ENCODE measurements at regions not wholly inside any gene's neighbourhood (a gene's known extent, or its start where the extent isn't known, plus 50 kb on each side); places are given as distances from the start of the nearest gene placed in this dataset.

DNA sequence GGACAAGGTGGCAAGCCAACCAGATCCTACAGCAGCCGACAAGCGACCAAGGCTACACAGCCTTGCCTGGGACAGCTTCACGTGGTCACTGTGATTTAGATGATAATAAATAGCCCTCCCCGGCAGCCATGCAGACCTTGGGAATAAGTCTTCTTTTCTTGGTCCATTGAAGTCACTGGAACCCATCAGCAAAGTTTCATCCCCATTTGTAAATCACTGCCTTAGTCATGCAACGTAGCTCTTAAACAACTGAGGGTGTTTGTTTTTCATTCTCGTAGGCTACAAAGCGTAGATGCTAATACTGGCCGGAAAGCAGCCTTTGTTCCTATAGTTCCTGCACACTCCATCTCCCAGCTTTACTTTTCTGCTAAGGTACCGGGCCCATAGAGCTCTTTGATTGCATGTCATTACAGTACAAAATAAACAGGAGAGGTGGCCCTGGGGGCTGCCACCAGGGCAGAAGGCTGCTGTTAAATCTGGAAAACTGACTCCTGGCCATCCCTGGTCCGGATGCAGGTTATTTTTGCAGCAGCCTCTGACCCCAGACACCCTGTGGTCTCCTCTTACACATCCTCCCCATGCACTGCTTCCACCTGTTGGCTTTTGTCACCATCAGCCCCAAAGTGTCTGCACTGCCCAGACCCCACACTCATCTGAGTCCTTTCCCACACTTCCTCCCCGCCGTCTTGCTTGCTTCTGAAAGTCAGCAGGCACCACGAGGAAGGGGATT, 105.5 kb downstream of the TOMM20 start:
- no peak for TF ChIP-seq JUND (IDR thresholded peaks at IDR 0.05; ENCODE audit: low read depth)
- in situ Hi-C loops (cut with HindIII; ENCODE audit: low pct_unique_long_range_greater_than_20kb, low sequenced_read_pairs) = no loop called here
- DNase-seq (ENCODE audit: low read depth in 1 of 2, low spot score in 1 of 2) = no peak

DNA sequence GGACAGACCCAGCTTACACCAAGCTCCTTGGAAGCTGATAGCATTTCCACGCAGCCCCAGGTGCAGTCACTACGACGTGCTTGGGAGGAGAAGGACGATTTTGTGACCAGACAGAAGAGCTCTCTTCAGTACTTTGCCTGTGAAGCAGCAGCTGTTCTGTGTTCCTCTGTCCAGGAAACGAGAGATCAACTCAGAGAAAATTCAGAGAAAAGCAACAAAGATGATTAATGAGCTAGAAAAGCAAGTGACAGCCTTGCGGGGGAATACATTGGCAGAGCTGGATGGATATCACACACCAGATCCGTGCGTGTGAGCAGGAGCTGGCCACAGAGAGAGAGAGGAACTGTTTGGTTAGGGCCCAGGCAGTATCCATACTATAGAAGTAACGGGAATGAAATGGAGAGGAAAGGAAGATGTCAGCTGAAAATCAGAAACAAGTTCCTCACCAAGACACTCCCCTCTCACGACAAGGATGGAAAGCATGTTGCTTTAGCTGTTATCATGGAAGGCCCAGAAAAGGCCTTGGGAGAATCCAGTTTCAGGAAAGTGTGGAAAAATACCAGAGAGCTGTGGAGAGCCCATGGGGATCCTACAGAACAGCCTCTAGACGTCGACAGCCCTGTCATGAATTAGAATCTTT, 106.2 kb downstream of the TOMM20 start:
- no peak for TF ChIP-seq JUND (IDR thresholded peaks at IDR 0.05; ENCODE audit: low read depth)
- DNase-seq (ENCODE audit: low read depth in 1 of 2, low spot score in 1 of 2) = no peak
- in situ Hi-C loops (cut with HindIII; ENCODE audit: low pct_unique_long_range_greater_than_20kb, low sequenced_read_pairs) = no loop called here

DNA sequence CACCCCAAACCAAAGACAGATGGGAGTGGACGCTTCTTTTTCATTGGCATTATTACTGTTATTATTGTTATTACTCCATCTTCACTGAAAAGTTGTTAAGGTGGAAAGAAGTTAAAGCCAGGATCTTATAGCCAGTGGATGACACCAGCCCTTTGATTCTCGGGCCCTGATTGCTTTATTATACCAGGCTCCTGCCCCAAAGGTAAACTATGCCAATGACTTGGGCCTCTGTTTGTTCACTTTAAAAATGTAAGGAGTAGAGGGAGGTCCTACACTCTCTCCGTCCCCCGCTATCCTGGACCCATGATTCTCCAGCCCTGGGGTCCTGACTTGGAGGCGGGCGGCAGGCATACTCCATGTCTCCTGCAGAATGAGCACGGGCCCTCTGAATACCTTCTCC, 106.8 kb downstream of the TOMM20 start:
- no peak for DNase-seq (ENCODE audit: low read depth in 1 of 2, low spot score in 1 of 2)
- no peak for TF ChIP-seq JUND (IDR thresholded peaks at IDR 0.05; ENCODE audit: low read depth)
- in situ Hi-C loops (cut with HindIII; ENCODE audit: low pct_unique_long_range_greater_than_20kb, low sequenced_read_pairs) = no loop called here

DNA sequence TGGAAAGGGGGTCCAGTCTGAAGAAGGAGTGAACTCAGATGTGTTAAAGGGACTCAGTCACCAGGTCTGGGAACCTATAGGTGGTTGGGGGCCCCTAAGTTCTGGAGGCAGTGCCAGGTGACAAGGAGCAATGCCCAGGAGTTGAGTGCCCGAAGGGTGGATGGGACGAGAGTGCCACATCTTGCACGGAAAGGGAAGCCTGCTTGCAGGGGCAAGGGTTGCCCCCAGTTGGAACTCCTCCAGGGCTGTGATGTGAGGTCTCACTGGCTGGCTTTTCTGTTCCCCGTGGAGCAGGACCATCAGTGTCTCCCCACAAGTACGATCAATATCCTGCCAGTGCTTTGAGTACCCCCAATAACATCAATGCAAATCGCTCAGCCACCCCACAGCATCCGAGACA, 107.3 kb downstream of the TOMM20 start:
- no peak for TF ChIP-seq JUND (IDR thresholded peaks at IDR 0.05; ENCODE audit: low read depth)
- in situ Hi-C loops (cut with HindIII; ENCODE audit: low pct_unique_long_range_greater_than_20kb, low sequenced_read_pairs) = no loop called here
- no peak for DNase-seq (ENCODE audit: low read depth in 1 of 2, low spot score in 1 of 2)

DNA sequence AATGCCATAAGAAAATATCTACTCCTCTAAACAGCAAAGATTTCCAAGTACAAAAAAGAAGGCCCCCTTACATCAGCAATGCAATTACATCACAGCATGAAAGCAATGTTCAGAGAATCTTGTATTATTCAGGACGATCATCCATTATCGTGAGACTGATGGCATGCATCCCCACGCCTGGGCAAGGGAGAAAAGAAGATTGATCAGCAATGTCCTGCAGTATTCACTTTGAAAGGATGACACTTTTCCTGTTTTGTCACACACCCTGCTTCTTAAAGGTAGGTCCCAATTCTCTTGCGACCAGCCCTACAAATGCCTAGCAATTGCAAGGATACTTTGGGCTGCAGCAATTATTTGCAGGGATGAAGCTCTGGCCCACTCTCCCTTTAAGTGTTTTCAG, 108.7 kb downstream of the TOMM20 start:
- TF ChIP-seq JUND (IDR thresholded peaks at IDR 0.05; ENCODE audit: low read depth) = no peak
- in situ Hi-C loops (cut with HindIII; ENCODE audit: low pct_unique_long_range_greater_than_20kb, low sequenced_read_pairs) = no loop called here
- no peak for DNase-seq (ENCODE audit: low read depth in 1 of 2, low spot score in 1 of 2)

DNA sequence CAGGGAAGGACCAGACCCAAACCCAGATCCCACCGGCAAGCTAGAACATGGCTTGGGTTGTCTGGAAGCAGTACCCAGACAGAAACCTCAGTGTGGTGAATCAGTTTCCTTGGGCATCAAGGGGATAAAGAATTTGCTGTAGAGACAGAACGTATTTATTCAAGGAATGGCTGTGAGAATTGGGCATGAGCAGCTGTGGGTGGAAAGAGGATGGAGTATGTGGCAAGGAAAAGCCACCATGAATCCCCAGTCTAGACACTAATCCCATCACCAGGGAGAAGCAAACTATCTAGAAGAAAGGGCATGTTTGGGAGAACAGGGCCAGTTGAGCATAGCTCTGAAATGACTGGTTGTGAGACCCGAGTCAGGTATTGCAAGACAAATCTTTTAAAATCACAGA, 109.2 kb downstream of the TOMM20 start:
- TF ChIP-seq JUND (IDR thresholded peaks at IDR 0.05; ENCODE audit: low read depth) = no peak
- no peak for DNase-seq (ENCODE audit: low read depth in 1 of 2, low spot score in 1 of 2)
- in situ Hi-C loops (cut with HindIII; ENCODE audit: low pct_unique_long_range_greater_than_20kb, low sequenced_read_pairs) = no loop called here

DNA sequence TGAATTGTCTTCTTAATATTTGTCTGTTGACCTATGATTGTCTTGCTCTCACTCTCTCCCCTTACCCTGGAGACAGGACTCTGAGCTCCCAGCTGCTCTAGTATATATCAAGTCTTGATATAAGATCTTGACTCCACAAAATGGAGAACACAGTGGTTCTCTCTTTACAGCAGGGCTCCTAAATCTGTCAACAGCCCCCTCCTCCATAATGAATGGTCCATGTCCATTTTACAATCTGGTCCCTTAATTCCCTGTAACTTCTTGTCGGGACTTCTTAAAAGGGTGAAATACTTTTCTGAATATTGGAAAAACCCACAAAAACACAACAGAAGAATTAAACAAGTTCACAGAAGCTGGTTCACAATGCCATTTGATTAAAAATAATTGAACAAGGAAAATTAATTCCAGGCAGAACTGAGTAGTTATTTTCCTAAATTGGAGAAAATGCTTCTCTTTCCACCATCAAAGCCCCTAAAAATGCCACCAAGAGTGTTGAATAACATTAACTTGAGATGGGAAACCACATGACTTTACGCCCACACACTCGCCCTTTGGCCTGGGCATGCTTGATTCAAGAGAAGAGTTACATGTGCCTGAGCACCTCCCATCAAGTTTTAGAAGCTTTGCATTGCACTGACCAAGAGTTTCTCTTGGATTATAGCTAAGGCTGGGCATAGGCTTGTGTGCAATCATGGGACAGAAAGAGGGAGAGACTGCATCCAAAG, 109.8 kb downstream of the TOMM20 start:
- in situ Hi-C loops (cut with HindIII; ENCODE audit: low pct_unique_long_range_greater_than_20kb, low sequenced_read_pairs) = no loop called here
- DNase-seq (ENCODE audit: low read depth in 1 of 2, low spot score in 1 of 2) = no peak
- no peak for TF ChIP-seq JUND (IDR thresholded peaks at IDR 0.05; ENCODE audit: low read depth)

DNA sequence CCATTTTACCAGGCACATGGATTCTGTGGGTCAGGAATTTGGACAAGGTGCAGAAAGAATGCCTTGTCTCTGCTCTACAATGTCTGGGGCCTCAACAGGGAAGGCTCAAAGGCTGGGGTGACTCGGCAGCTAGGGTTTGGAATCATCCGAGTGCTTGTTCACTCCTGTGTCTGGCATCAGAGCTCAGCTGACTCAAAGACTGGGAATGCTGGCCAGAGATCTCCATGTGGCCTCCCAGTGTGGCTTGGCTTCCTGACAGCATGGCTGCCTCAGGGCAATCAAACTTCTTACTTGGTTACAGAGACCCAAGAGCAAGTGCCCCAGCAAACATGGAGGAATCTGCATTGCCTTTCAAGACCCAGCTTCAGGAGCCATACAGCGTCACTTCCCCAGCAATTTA, 110.5 kb downstream of the TOMM20 start:
- TF ChIP-seq JUND (IDR thresholded peaks at IDR 0.05; ENCODE audit: low read depth) = no peak
- DNase-seq (ENCODE audit: low read depth in 1 of 2, low spot score in 1 of 2) = peak in 1 of 2 experiments; percentile 83
- in situ Hi-C loops (cut with HindIII; ENCODE audit: low pct_unique_long_range_greater_than_20kb, low sequenced_read_pairs) = no loop called here

DNA sequence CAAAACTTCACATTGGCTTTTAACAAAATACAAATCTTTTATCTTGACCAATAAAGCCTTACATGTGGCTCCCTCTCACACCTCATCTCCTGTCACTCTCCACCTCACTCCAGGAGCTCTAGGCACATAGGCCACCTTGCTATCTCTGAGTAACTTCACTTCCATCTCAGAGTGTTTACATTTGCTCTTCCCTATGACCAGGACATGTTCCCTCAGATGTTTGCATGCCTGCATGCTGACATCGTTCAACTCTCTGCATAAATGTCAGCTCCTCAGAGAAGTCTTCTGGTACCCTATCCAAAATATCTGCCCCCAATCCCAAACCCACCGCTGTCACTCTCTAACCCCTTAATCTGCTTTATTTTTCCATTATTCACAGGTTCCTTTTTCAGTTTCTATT, 110.9 kb downstream of the TOMM20 start:
- in situ Hi-C loops (cut with HindIII; ENCODE audit: low pct_unique_long_range_greater_than_20kb, low sequenced_read_pairs) = no loop called here
- DNase-seq (ENCODE audit: low read depth in 1 of 2, low spot score in 1 of 2) = no peak
- TF ChIP-seq JUND (IDR thresholded peaks at IDR 0.05; ENCODE audit: low read depth) = no peak

DNA sequence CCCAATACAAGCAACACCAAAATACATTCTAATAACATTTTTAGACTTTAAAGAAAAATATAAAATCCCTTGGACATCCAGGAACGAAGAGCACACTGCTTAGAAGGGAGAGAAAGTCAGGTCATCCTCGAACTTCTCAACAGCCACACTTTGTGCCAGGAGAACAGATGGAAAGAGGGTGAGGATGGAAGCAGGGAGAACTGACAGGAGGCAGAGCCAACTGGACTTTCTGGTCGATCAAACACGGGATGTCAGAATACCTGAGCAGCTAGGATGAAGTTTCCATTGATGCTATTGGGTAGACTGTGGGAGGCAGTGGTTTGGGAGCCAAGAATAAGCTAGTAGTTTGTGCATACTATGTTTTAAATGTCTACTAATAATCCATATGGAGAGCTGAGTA, 111.4 kb downstream of the TOMM20 start:
- in situ Hi-C loops (cut with HindIII; ENCODE audit: low pct_unique_long_range_greater_than_20kb, low sequenced_read_pairs) = no loop called here
- no peak for DNase-seq (ENCODE audit: low read depth in 1 of 2, low spot score in 1 of 2)
- no peak for TF ChIP-seq JUND (IDR thresholded peaks at IDR 0.05; ENCODE audit: low read depth)

DNA sequence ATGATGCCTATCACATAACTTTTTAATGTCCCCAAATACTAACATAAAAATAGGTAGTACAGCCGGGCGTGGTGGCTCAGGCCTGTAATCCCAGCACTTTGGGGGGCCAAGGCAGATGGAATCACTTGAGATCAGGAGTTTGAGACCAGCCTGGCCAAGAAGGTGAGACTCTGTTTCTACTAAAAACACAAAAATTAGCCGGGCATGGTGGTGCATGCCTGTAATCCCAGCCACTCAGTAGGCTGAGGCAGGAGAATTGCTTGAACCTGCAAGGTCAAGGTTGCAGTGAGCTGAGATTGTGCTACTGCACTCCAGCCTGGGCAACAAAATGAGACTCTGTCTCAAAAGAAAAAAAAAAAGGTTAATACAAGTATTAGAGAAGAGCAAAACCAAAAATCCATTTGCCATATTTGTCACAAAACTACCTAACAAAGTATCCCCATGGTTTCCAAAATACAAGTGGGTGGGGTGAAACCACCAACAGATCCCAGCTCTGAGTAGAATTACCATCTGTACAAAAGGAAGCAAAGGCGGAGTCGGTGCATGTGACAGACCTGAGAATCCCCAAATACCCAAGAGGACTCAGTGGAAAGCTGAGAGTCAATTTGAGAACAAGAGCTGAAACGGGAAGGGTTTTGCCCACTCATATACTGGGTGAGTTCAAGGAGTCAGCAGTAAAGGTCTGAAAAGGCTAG, 113.2 kb downstream of the TOMM20 start:
- TF ChIP-seq JUND (IDR thresholded peaks at IDR 0.05; ENCODE audit: low read depth) = no peak
- in situ Hi-C loops (cut with HindIII; ENCODE audit: low pct_unique_long_range_greater_than_20kb, low sequenced_read_pairs) = no loop called here
- no peak for DNase-seq (ENCODE audit: low read depth in 1 of 2, low spot score in 1 of 2)

DNA sequence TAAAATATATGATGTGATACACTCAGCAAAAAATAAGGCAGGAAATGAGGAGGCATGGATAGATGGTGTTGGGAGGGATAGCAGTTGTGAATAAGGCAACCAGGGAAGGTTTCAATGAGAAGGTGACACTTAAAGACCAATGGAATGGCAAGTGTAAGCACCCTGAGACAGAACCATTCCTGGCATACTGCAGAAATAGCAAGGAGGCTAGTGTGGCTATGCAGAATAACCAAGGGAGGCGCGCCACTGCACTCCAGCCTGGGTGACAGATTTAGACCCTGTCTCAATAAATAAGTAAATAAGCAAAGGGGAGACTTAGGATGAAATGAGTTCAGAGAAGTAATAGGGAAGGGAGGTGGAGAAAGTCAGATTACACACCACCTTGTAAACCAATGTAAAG, 113.9 kb downstream of the TOMM20 start:
- DNase-seq (ENCODE audit: low read depth in 1 of 2, low spot score in 1 of 2) = no peak
- TF ChIP-seq JUND (IDR thresholded peaks at IDR 0.05; ENCODE audit: low read depth) = no peak
- in situ Hi-C loops (cut with HindIII; ENCODE audit: low pct_unique_long_range_greater_than_20kb, low sequenced_read_pairs) = no loop called here

DNA sequence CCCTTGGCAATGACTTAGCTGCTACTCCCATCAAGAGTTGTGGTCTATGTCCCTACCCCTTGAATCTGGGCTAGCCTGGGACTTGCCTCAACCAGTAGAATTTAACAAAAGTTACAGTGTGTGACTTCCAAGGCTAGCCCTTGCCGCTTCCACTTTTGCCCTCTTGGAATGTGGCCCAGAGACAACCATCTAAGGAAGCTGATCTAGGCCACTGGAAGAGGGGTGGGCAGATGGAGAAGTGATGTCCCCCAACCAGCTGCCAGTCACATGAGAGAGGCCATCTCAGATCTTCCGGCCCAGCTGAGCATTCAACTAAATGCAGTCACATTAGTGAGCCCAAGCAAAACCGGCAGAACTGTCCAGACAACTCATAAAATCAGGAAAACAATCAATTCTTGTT, 115.1 kb downstream of the TOMM20 start:
- peak in 1 of 2 experiments; percentile 38 for DNase-seq (ENCODE audit: low read depth in 1 of 2, low spot score in 1 of 2)
- TF ChIP-seq JUND (IDR thresholded peaks at IDR 0.05; ENCODE audit: low read depth) = no peak
- in situ Hi-C loops (cut with HindIII; ENCODE audit: low pct_unique_long_range_greater_than_20kb, low sequenced_read_pairs) = no loop called here
